H1 (cell line): ENCODE measurements at regions not wholly inside any gene's neighbourhood (a gene's known extent, or its start where the extent isn't known, plus 50 kb on each side); places are given as distances from the start of the nearest gene placed in this dataset.

ENCODE experiments used
- CHD7 ChIP-seq: fragments of 300-600 bp; sonication (generic); IDR thresholded peaks from 2 replicates; pipeline ENCODE4 v1.7.1; 2012; ENCODE audit warnings: low read length, moderate library complexity, mild to moderate bottlenecking, inconsistent platforms; ENCODE audit not compliant: insufficient replicate concordance
- SAP30 ChIP-seq: fragments of 300-600 bp; sonication (generic); IDR thresholded peaks from 2 replicates; pipeline ENCODE4 v1.7.1; 2012; ENCODE audit warnings: low read length, moderate library complexity, mild to moderate bottlenecking, inconsistent platforms; ENCODE audit not compliant: insufficient read depth, insufficient replicate concordance
- SIRT6 ChIP-seq: IDR thresholded peaks from one replicate; pipeline ENCODE4 v1.7.1; 2012; ENCODE audit warnings: low read length, inconsistent platforms

GRCh38 chr17:79414063-79414792 is 196.6 kb downstream of the RBFOX3 start (continued):
- TF ChIP-seq CHD7 = no peak
- TF ChIP-seq SIRT6 = no peak
- no peak for TF ChIP-seq SAP30
